ENCODE measurements at regions not wholly inside any gene's neighbourhood (a gene's known extent, or its start where the extent isn't known, plus 50 kb on each side); places are given as distances from the start of the nearest gene placed in this dataset.

DNA sequence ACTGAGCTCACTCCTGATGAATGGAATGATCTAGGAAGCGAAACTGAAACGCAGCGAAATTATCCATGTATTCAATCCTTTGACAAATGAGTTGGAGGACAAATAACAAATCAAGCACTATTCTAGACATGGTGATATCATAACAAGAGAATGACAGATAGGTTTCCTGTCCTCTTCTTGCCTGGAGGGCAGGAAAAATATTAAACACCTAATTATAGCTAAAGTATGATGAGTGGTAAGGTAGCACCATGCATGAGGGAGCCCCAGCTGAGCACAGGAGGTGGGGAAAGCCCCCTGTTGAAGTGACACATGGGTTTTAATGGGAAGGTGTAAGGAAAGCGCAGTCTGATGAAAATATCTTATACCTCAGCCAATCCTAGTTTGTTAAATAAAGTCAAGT lies 225.2 kb downstream of the NPR3 start:
- no peak overlapping the region for H3K27ac ChIP-seq
- H3K27me3 ChIP-seq: no peaks in the 10 kb centered on the region
- intact Hi-C loops (cut with DNase I): no loop called here
- no peaks in the 10 kb centered on the region for H3K36me3 ChIP-seq
- DNase-seq: no peak
- 81 to 92% (median 81%) methylated on average over 4 of the region's 4 CpGs for WGBS, 3 donors
- TF ChIP-seq, protein P1, sequence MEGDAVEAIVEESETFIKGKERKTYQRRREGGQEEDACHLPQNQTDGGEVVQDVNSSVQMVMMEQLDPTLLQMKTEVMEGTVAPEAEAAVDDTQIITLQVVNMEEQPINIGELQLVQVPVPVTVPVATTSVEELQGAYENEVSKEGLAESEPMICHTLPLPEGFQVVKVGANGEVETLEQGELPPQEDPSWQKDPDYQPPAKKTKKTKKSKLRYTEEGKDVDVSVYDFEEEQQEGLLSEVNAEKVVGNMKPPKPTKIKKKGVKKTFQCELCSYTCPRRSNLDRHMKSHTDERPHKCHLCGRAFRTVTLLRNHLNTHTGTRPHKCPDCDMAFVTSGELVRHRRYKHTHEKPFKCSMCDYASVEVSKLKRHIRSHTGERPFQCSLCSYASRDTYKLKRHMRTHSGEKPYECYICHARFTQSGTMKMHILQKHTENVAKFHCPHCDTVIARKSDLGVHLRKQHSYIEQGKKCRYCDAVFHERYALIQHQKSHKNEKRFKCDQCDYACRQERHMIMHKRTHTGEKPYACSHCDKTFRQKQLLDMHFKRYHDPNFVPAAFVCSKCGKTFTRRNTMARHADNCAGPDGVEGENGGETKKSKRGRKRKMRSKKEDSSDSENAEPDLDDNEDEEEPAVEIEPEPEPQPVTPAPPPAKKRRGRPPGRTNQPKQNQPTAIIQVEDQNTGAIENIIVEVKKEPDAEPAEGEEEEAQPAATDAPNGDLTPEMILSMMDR (IDR thresholded peaks at IDR 0.05): no peak
- no peak for TF ChIP-seq EP300 (IDR thresholded peaks at IDR 0.05)
- no peak for TF ChIP-seq POLR2A (IDR thresholded peaks at IDR 0.05)
- H3K4me1 ChIP-seq (ENCODE audit: insufficient read depth): no peaks in the 10 kb centered on the region
- H3K4me3 ChIP-seq: no peak overlapping the region
- no peaks in the 10 kb centered on the region for H3K9me3 ChIP-seq

DNA sequence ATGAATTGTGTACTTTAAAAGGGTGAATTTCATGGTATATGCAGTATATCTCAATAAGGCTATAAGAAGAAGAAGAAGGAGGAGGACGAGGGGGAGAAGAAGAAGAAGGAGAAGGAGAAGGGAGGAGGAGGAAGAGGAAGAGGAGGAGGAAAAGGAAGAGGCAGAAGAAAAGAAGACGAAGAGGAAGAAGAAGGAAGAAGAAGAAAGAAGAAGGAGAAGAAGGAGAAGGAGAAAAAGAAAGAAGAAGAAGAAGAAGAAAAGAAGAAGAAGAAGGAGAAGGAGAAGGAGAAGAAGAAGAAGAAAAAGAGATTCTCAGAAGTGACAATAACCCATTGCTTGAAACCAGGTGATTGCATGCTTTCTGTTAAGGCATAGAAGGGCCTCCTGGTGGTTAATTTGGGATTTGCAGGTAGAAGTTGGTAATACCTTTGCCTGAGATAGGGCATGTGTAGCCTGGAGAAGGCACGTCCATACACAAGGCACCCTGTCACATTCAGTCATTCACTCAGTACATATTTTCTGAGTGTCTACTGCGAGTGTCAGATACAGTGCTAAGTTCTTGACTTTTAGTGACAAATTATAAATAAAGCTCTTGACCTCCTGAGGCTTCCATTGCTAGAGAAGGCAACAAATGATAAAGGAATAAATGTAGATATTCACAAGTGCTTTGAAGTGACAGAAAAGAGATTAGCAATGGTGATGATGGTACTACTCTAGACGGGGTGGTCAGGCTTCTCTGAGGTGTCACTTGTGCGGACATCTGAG lies 231.3 kb downstream of the NPR3 start:
- no peaks in the 10 kb centered on the region for H3K4me1 ChIP-seq (ENCODE audit: insufficient read depth)
- H3K9me3 ChIP-seq: no peaks in the 10 kb centered on the region
- no peak for TF ChIP-seq POLR2A (IDR thresholded peaks at IDR 0.05)
- TF ChIP-seq EP300 (IDR thresholded peaks at IDR 0.05): no peak
- TF ChIP-seq, protein P1 (IDR thresholded peaks at IDR 0.05): no peak
- no peak overlapping the region for H3K4me3 ChIP-seq
- no peaks in the 10 kb centered on the region for H3K36me3 ChIP-seq
- no peaks in the 10 kb centered on the region for H3K27me3 ChIP-seq
- WGBS, 3 donors: 84 to 86% (median 86%) methylated on average over 6 of the region's 6 CpGs
- intact Hi-C loops (cut with DNase I): no loop called here
- H3K27ac ChIP-seq: no peak overlapping the region
- no peak for DNase-seq

DNA sequence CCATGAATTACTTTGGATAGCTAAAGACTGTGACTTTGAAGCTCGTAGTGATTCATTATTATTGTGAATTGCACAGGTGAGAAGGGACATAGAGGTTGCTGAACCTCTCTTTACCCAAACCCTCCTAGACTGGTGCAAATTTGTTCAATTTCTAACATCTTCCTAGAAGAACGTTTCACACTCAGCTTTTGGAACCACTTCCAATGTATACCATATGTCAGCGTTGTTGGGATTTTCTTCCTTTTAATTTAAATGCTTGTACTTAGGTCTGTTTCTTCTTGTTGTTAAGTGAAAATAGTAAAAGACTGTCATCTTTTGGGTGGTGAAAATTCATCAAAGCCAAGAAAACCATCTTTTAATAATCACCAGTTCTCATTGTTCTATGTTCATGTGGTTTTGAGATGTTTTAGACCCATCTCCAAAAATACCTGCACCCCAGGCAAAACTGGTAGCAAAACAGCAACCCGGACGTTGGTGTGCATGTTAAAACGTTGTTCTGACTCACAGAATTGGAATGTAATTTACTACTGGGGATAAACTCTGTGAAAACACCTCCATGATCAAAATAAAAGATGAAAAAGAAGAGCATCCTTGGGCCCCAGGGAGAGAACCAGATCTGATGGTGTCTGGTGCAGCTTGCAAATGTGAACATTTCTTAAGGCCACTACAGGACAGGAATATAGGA lies 238.3 kb downstream of the NPR3 start:
- Histone ChIP-seq H3K27me3 (no peaks in the 10 kb centered on the region), H3K4me3 (no peak overlapping the region), H3K27ac (no peak overlapping the region), H3K9me3 (no peaks in the 10 kb centered on the region), H3K4me1 (ENCODE audit: insufficient read depth) (no peaks in the 10 kb centered on the region), H3K36me3 (no peaks in the 10 kb centered on the region)
- WGBS, 3 donors: 63 to 73% (median 68%) methylated on average over 6 of the region's 6 CpGs
- no peak for DNase-seq
- intact Hi-C loops (cut with DNase I): no loop called here
- TF ChIP-seq POLR2A (IDR thresholded peaks at IDR 0.05) (no peak), EP300 (IDR thresholded peaks at IDR 0.05) (no peak)
- TF ChIP-seq, protein P1 (IDR thresholded peaks at IDR 0.05): no peak

DNA sequence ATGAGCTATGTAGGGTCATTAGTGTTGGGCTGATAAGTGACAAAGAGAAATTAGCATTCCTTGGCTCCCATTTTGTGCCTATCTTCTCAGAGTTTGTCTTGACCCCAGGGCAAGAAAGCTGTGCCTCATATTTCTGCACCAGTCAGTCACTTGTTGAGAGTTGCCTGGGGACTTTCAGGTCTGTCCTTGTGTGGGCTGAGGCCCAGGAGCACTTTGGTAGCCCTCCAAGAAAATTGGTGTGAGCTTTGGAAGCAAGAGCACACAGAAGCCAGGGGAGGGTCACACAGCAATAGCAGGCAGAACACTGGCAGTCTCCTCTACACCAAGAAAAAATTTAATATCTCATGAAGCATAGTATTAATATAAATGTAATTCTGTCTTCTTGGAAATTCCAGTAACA lies 239.9 kb downstream of the NPR3 start:
- Histone ChIP-seq H3K27ac (no peak overlapping the region), H3K4me3 (no peak overlapping the region), H3K27me3 (no peaks in the 10 kb centered on the region), H3K9me3 (no peaks in the 10 kb centered on the region), H3K36me3 (no peaks in the 10 kb centered on the region), H3K4me1 (ENCODE audit: insufficient read depth) (no peaks in the 10 kb centered on the region)
- TF ChIP-seq, protein P1 (IDR thresholded peaks at IDR 0.05): no peak
- no peak for TF ChIP-seq POLR2A (IDR thresholded peaks at IDR 0.05)
- no peak for TF ChIP-seq EP300 (IDR thresholded peaks at IDR 0.05)
- intact Hi-C loops (cut with DNase I): no loop called here
- no peak for DNase-seq

Measured in ovary (tissue), 7 donors.